Endothelial cell of umbilical vein (primary cell): ENCODE measurements at regions not wholly inside any gene's neighbourhood (a gene's known extent, or its start where the extent isn't known, plus 50 kb on each side); places are given as distances from the start of the nearest gene placed in this dataset.

Experiments
- CTCF ChIP-seq, 2 donors: IDR thresholded peaks; 1 replicate in 1 of 2; 2 replicates in 1 of 2; pipeline ENCODE4 v1.5.1; 2011; ENCODE audit warnings: low read length in 2 of 2, mild to moderate bottlenecking in 2 of 2, moderate library complexity in 2 of 2, control low read depth in 1 of 2, inconsistent platforms in 1 of 2, low read depth in 1 of 2; ENCODE audit not compliant: insufficient read depth in 1 of 2; ENCODE audit errors: extremely low read depth in 1 of 2
- EZH2 ChIP-seq: IDR thresholded peaks from 2 replicates; pipeline ENCODE4 v1.6.1; 2012; ENCODE audit warnings: borderline replicate concordance, low read depth, mild to moderate bottlenecking, moderate library complexity, low read length, inconsistent platforms; ENCODE audit not compliant: severe bottlenecking
- MAX ChIP-seq: IDR thresholded peaks from 2 replicates; pipeline ENCODE4 v1.6.1; 2011; ENCODE audit not compliant: insufficient read depth, insufficient read length
- POLR2AphosphoS5 ChIP-seq: IDR thresholded peaks from 2 replicates; pipeline ENCODE4 v1.6.1; 2012; ENCODE audit warnings: low read depth, mild to moderate bottlenecking, control low read depth, low read length, moderate library complexity; ENCODE audit not compliant: insufficient read depth

GRCh38 chr20:48277266-48277665 lies 492.0 kb upstream of the SULF2 start:
- TF ChIP-seq CTCF (IDR thresholded peaks at IDR 0.05; ENCODE audit: extremely low read depth in 1 of 2, insufficient read depth in 1 of 2, low read depth in 1 of 2, low read length in 2 of 2) (no peak), MAX (no peak), POLR2AphosphoS5 (no peak), EZH2 (no peak)
